LoVo (cell line): ENCODE measurements at regions not wholly inside any gene's neighbourhood (a gene's known extent, or its start where the extent isn't known, plus 50 kb on each side); places are given as distances from the start of the nearest gene placed in this dataset.
"Not testable (repeated sequence)": the region's sequence is repeated elsewhere in the genome, so short reads cannot be mapped to it uniquely, and the experiment has no call there.

Experiments
- DNase-seq: peaks from one replicate; pipeline ENCODE4 v3.0.0-alpha.2; 2016; ENCODE audit warnings: low spot score

DNA sequence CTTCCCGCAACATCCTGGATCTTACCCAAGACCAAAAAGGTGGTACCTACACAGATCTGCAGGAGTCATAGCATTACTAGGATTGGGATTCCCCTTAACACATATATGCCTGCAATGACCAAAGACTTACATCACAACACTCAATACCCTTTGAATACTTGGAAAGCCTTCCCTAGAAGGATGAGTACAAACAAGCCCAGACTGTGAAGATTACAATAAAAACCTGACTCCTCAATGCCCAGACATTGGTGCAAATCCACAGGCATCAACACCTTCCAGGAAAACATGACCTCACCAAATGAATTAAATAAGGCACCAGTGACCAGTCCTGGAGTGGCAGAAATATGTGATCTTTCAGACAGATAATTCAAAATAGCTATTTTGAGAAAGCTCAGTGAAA, 326.8 kb downstream of the TBL1XR1 start:
- no peak for DNase-seq

DNA sequence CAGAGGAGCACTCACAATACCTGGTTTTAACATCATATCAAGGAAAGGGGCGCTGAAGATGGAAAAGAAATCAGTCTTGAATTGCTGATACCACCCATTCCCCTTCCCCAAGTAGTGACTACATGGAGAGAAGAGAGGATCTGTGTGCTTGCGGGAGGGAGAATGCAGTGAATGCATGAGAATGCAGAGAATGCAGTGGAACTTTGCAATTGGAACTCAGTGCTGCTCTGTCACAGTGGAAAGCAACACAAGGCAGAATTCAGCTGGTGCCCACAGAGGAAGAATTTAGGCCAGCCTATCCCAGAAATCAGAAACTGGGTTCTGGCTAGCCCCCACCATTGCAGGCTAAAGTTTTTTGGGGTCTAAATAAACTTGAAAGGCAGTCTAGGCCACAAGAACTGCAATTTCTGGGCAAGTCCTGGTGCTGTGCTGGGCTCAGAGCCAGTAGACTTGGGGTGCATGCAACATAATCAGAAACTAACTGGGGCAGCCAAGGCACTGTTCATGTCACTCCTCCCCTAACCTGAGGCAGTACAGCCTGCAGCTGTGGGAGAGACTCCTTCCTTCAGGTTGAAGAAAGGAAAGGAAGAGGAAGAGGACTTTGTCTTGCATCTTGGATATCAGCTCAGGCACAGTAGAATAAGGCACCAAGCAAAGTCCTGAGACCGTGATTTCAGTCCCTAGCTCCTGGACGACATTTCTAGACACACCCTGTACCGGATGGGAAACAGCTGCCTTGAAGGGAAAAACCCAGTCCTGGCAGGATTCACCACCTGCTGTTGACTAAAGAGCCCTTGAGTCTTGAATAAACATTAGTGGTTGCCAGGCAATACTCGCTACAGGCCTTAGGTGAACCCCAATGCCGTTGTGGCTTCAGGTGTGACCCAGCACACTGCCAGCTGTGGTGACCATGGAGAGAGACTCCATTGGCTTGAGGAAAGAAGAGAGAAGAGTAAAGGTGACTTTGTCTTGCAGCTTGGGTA, 329.3 kb downstream of the TBL1XR1 start:
- DNase-seq, result no peak

- DNase-seq, result no peak
Measured at GRCh38 chr3:176861137-176861536, 336.1 kb downstream of the TBL1XR1 start.

DNA sequence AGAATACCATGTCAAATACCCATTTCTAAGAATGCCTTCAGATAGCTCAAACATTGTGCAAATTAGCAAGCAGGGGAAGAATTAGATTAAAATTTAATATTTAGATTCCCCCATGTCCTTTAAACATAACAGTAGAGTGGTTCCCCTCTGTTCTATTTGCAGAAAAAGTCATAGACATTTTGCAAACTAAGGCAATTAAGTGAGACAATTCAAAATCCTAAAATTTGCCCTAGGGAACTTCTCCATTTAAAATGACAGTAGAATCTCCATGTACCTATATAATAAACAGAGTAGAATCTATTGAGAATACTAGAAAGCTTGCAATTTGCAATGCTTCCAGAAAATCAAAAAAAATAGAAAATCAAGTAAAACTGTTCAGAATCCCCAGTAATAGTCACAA, 340.6 kb downstream of the TBL1XR1 start:
- no peak for DNase-seq

- DNase-seq, result no peak
Measured at GRCh38 chr3:176855901-176856486, 341.3 kb downstream of the TBL1XR1 start.

GRCh38 chr3:176855213-176855612, 342.1 kb downstream of the TBL1XR1 start:
- DNase-seq, result no peak

GRCh38 chr3:176850498-176850897, 346.8 kb downstream of the TBL1XR1 start:
- no peak for DNase-seq

DNA sequence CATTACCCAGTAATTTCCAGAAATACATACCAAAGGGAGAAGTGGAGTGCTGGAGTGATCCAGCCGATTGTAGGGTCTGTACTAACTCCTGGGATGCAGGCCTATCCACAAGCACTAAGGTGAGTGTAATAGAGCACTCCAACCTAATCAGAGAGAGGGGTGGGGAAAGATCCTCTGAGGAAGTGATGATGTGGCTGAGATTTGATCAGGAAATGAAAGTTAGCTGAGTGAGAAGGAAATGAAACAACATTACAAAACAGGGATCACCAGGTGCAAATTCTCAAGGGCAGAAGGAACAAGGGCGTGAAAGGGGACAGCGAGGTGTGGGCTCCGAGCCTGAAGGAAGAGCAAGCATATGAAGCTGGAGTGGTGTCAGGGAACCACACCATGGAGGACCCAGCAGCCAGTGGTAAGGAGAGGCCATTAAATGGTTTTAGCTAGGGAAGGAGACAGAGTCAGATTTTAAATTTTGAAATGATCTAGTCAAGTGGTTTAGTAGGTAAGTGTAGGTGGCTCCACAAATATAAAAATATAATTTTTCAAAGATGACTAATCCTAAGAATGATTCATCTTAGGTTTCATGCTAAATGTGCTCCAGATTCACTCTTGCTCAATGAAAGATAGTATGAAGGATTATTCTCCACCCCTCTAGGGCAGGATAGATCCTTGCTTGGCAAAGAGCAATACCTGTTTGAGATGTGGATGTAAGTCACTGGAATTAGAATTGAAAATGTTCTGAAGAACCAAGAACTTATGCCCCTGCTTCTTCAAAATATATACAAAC, 348.7 kb downstream of the TBL1XR1 start:
- DNase-seq, result no peak

- no peak for DNase-seq
Measured at GRCh38 chr3:176842914-176843313, 354.4 kb downstream of the TBL1XR1 start.

GRCh38 chr3:176840641-176841286, 356.5 kb downstream of the TBL1XR1 start:
- DNase-seq, result no peak

DNA sequence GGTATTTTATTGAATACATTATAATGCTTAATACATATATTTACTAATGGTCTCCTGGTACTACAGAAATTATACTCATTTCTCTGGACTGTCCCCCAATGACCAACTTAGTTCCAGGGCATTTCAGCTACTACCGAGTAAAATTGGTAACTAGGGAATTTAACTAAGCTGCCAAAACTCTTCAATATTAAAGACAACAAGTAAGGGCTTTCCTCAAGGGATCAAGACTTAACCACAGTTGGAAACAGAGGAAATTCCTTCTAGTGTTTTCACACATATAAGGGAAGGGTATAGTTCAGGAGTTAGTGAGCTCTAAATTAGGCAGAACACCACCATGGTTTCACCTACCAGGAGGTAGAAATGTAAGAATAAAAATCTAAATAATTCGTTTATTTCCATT, 357.4 kb downstream of the TBL1XR1 start:
- no peak for DNase-seq

- no peak for DNase-seq
Measured at GRCh38 chr3:176839466-176839865, 357.8 kb downstream of the TBL1XR1 start.

GRCh38 chr3:176827244-176827643, 370.0 kb downstream of the TBL1XR1 start:
- DNase-seq, result not testable (repeated sequence)

- DNase-seq, result no peak
Measured at GRCh38 chr3:176824811-176825210, 372.5 kb downstream of the TBL1XR1 start.

- DNase-seq, result no peak
Measured at GRCh38 chr3:176820764-176821163, 376.5 kb downstream of the TBL1XR1 start.

DNA sequence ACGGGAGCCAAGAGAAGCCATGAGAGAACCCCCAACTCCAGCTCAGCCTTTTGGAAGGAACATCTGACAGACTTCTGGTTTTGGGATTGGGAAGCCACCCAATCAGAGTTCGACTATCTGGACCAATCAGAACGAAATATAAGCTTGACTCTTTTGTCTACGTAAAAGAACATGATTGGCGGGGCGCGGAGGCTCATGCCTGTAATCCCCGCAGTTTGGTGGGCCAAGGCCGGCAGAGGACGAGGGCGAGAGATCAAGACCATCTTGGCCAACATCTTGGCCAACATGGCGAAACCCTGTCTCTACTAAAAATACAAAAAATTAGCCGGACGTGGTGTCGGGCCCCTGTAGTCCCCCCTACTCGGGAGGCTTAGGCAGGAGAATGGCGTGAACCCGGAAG, 380.3 kb downstream of the TBL1XR1 start:
- no peak for DNase-seq

DNA sequence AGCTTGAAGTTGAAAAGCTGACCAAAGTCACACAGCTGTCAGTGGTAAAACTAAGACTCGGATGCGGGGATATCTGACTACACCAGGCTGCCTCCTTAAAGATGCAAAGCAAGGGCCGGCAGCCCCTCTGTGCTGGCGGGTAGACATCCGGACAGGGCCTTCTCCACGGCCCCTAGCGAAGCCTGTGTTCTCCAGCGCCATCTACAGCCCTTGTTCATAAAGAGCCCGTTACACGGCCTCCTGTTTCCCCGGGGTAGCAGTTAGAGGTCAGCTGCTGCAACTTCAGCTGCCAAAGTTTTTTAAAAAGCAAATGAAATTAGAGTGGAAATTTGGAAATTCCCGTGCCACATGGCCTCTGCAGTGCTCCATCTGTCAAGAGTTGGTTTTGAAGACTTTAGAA, 383.0 kb downstream of the TBL1XR1 start:
- no peak for DNase-seq

DNA sequence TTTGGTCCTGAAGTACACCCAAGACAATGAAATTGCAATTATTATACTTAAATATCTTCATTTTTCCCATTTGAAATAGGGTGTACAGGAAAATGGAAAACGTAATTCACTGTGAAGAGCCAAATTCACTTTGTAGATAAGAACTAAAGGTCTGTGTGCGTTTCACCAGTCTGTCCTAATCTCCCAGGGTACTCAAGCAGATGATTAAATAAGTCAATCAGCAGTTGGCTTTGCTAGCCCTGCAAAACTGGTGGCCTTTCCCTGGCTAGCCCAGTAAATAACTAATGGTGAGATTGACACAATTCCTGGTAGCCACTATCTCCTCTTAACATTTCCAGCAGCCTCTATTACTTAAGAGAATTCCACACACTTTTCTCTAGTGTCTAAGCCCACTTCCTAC, 389.3 kb downstream of the TBL1XR1 start:
- no peak for DNase-seq

GRCh38 chr3:176799675-176800074, 397.6 kb downstream of the TBL1XR1 start:
- no peak for DNase-seq

DNA sequence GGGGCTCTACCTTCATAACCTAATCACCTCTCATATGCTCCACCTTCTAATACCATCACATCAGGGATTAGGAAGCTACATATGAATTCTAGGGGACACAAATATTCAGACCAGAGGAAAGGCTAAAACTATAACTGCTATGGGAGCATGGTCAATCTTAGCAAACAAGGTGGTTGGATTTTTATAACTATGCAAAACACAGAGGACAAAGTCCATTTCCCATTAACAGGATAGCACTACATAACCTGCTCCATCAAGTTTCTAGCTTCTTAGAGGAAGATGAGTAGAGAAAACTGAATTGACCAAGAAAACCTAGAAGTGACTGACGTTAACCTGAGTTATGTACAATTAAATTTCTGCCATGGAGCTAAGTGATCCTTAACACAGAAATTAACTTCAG, 398.6 kb downstream of the TBL1XR1 start:
- DNase-seq, result peak; percentile 10

GRCh38 chr3:176796371-176796770, 400.9 kb downstream of the TBL1XR1 start:
- no peak for DNase-seq

- no peak for DNase-seq
Measured at GRCh38 chr3:176795891-176796290, 401.4 kb downstream of the TBL1XR1 start.
